HG03095 (cell line): ENCODE measurements at regions not wholly inside any gene's neighbourhood (a gene's known extent, or its start where the extent isn't known, plus 50 kb on each side); places are given as distances from the start of the nearest gene placed in this dataset.

Source experiments
- ATAC-seq: cut with Tn5 transposase; IDR thresholded peaks from one replicate; pipeline ENCODE4 v1.9.1; 2021; ENCODE audit warnings: moderate library complexity; ENCODE audit not compliant: unreplicated experiment

GRCh38 chr2:220452561-220452960 lies 825.1 kb downstream of the SLC4A3 start:
- ATAC-seq, result no peak

DNA sequence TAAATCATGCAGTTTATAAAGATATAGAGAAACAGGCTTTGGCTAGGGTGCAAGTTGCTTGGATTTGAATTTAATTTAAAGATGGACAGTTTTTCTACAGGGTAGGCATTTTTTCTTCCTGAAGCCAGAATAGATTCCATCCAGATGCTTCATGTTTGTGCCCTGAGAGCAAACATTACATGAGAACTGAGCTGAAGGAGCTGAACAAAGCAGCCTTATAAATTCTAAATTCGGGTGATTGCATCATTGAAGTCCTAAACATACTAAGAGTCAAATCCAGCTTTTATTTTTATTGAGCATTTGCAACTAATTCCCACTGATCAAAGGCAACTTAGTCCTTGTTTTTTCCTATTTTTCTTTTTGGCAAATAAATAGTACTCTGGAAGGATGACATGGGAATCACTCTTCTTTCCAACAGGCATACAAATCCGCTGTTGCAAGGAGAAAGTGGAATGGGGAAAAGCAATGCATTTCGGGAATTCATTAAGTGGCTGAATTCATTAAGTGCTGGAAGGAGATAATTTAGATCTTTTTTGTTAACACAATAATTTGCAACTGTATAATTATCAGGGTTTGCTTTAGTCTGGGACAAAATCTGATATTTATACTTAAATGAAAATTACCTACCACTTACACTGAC lies 828.0 kb downstream of the SLC4A3 start:
- ATAC-seq, result no peak

DNA sequence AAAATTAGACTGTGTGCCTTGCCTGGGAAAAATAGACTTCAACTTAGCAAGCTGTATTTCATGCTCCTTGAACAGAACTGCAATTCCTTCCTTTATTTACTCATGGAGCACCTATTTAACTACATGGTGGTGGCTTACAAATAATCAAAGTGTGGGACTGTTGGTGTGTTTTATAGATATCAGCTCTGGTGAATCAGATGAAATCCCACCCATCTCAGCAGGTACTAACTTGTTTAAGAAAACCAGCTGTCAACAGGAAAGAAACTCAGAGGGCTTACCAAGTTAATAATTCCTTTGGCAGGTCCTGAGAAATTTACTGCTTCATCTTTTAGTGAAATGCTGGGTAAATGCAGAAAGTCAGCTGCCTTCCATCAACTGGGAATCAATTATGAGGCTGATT lies 830.6 kb downstream of the SLC4A3 start:
- ATAC-seq, result no peak

DNA sequence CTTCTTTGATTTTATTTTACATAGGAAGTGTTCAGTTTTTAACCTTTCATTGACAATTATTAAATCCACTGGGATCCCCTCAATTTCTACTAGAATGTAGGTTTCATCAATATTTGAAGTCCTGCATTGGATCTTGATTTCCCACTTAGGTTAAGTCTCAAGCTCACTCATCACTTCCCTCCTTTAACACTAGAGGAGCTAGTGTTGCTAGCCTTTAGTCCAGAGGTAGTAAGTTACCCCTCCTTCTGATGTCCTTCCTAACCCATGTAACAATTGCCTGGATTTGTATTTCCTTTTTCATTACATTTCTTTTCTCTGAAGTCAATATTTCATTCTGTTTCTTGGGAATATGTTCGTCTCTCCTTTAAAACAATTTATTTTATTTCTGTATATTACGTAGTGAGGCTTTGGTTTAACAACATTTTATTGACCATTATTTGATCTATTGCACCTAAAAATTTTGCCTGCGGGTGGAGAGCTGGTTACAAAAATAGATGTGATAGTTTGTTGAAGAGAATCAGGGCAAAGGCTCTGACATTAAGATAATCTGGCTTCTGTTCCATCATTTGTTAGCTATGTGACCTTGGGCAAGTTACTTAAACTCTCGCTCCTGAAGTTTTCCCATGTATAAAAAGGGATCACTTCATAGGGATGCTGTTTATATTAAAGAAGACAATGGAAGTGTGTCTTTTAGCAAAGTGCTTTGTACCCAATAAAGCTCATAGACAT lies 833.0 kb downstream of the SLC4A3 start:
- no peak for ATAC-seq

GRCh38 chr2:220463876-220464275 lies 836.4 kb downstream of the SLC4A3 start:
- no peak for ATAC-seq

GRCh38 chr2:220465700-220466099 lies 838.3 kb downstream of the SLC4A3 start:
- no peak for ATAC-seq

DNA sequence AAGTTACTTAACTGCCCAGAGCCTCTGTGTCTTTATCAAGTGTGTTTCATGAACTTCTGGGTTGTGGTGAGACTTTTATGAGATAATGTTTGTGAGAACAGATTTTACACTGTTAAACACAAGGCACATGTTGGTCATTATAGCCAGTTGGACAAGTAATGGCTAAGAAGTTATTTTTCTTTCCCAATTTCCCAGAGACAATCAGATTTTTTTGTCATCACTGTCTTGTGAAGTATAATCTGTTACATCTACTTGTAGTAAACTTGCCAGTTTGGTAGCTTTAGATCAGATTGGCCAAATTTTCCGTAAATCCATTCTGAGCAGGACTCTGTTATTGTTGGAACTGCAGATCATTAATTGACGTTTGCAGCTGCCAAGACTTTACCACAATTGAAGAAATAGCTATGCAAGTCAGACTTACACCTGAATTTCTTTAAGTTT lies 838.8 kb downstream of the SLC4A3 start:
- ATAC-seq, result no peak

- ATAC-seq, result no peak
Observed at GRCh38 chr2:220469201-220469600, 841.8 kb downstream of the SLC4A3 start.

- no peak for ATAC-seq
Observed at GRCh38 chr2:220473611-220474010, 846.2 kb downstream of the SLC4A3 start.

GRCh38 chr2:220476877-220477276 lies 849.4 kb downstream of the SLC4A3 start:
- no peak for ATAC-seq

DNA sequence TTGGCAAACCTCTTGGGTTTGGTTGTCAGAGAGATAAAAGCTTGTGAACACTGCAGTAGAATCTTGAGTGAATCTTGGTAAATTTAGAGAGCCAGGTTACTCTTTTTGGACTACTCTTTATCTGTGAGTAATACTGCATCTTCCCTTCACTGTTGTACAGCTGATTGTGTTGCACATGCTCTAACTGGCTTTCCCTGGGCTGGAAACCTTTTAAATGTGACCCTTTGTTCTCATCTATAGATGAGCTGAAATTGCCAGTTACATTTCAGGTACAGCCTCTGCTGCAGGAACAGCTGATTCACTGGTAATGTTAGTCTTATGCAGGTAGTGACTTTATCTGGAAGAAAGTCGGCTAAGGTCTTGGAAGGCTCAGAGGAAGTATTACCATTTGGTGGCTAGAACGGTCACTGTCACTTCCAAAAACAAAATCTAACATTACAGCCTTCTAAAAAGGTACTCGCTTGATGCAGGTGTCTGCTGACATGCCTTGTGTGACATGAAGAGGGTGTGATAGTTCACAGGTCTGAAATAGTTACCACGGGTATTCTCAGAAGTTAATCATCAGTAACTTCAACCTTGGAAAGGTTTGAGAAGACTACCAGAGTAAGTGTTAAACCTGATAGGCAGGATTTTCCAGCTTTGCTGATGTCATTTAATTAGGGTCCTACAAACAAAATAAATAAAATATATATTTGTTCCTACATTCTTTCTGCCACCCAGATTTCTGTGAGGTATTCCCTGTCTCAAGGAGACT lies 851.1 kb downstream of the SLC4A3 start:
- ATAC-seq, result no peak

- no peak for ATAC-seq
Observed at GRCh38 chr2:220482716-220483115, 855.3 kb downstream of the SLC4A3 start.

- no peak for ATAC-seq
Observed at GRCh38 chr2:220489121-220489520, 861.7 kb downstream of the SLC4A3 start.

DNA sequence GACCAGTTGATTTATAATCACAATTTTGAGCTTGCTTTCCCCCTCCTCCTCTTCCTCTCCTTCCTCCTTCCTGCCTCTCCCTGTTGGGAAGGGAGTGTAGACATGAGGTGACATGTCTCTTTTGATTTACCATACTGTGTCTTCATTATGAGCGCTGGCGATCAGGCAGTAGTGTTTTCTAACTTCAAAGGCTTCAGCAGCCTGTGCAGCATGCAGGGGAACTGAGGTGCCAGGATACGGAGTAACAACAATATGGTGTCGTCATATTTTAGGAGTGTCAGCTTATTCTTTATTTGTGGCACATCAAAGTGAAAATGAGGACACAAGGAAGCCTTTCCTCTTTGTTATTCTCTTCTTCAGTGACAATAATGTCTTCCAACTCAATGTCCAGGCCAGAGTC lies 864.2 kb downstream of the SLC4A3 start:
- no peak for ATAC-seq

- ATAC-seq, result no peak
Observed at GRCh38 chr2:220493871-220494525, 866.6 kb downstream of the SLC4A3 start.

DNA sequence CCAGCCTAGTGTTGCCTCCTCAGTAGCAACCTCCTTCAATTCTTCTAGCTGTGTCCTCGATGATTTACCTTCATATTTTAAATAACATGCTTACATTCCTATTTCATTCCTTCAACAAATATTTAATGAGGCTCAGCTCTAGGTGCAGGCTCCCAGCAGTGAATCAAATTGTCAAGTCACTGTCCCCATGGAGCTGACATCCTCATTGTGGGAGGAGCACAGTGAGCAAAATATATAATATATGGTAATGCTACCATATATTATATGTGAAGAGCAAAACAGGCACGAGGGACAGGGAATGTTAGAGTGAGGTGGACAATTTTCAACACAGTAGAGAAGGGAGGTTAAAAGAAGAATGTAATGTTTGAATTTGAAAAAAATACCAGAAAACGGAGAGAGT lies 869.1 kb downstream of the SLC4A3 start:
- no peak for ATAC-seq

DNA sequence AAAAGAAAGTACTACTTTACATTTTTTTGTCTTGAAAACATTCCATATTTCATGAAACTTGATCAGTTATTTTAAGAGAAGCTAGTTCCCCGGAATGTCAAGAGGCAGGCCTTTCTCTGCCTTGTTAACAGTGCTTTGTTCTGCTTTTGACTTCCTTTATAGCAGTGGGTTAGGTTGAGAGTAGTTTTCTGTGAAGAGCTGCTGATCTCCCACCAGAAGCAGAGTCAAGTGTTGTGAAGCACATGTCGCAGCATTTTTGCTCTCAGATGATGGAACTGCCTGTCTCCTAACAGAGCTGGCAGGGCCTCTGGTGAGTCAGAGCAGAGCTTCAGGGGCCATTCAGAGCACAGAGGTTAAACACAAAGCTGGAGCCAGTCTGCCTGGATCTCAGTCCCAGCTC lies 871.8 kb downstream of the SLC4A3 start:
- ATAC-seq, result no peak

DNA sequence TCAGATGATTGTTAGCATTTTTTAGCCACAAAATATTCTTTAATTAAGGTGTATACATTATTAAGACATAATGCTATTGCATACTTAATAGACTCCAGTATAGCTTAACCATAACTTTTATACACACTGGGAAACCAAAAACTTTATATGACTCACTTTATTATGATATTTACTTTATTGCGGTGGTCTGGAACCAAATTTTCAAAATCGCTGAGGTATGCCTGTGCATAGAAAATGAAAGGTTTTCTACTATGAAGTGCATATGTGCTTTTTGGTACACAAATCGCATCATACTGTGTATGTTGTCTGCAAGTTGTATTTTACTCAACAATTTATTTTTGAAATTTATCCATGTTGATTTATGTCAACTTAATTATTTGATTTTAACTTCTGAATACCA lies 875.1 kb downstream of the SLC4A3 start:
- no peak for ATAC-seq

DNA sequence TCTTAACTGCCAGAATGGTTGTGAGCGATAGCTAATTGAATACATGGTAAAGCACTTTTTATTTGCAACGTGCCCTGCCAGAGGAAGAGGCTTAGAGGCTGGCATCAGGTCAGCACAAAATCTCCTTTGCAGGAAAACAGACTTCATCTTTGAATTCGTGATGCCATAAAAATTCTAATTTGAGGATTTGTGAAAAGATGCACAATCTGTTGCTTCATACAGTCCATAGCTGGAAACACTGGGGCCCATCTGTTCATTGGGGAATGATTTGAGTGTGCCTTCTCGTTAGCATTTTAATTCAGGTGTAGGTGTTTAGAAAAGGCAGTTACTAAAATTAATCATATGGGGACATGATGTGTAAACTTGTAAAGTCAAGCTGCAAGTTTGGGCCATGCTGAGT lies 876.0 kb downstream of the SLC4A3 start:
- no peak for ATAC-seq

DNA sequence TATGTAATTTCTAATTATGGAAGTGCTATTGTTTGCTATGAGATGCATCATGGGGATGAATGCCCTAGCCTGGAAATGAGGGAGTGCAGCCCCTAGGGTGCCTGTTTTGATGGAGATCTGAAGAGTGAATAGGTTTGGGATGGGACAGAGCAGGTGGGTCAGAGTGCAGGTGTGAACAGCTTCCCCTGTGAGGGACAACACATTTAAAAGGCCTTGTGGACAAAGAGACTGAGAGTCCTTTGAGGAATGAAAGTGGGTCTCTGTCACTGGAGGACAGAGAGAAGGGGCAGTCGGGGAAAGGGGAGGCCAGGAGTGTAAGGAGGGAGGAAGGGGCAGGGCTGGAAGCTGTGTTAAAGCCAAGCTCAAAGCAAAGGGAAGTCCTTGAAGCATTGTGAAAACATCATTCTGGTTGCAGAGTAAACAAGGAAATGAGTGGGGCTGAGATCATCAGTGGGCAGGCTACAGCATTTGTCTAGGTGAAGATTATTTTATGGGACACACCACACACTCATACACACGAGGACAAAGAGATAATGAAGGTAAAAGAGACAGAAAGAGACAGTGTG lies 877.6 kb downstream of the SLC4A3 start:
- ATAC-seq, result no peak

GRCh38 chr2:220506466-220506865 lies 879.0 kb downstream of the SLC4A3 start:
- no peak for ATAC-seq
